ENCODE measurements at regions not wholly inside any gene's neighbourhood (a gene's known extent, or its start where the extent isn't known, plus 50 kb on each side); places are given as distances from the start of the nearest gene placed in this dataset.

DNA sequence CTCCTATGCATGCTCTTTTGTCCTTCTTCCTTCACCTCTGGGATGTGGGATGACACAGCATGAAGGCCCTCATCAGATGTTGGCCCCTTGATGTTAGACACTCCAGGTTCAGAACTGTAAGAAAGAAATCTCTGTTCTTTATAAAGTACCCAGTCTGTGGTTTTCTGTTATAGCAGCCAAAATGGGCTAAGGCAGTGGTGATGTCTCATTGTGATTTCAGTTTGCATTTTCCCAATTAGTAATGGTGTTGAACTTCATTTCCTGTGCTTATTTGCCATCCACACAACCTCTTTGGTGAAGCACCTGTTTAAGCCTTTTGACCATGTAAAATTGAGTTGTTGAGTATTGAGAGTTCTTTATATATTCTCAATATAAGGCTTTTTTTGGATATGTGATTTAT, 129.3 kb upstream of the C1orf174 start:
- TF ChIP-seq NFRKB (IDR thresholded peaks at IDR 0.05) (no peak), FOXK2 (IDR thresholded peaks at IDR 0.05) (no peak), BHLHE40 (IDR thresholded peaks at IDR 0.05; ENCODE audit: borderline replicate concordance) (no peak), FOXM1 (IDR thresholded peaks at IDR 0.05; ENCODE audit: borderline replicate concordance) (no peak), SP1 (IDR thresholded peaks at IDR 0.05) (no peak), ELF4 (IDR thresholded peaks at IDR 0.05) (no peak), FOXA1 (IDR thresholded peaks at IDR 0.05) (no peak), SUZ12 (IDR thresholded peaks at IDR 0.05) (no peak), ZNF384 (IDR thresholded peaks at IDR 0.05) (no peak), TARDBP (IDR thresholded peaks at IDR 0.05) (no peak), ARNT (IDR thresholded peaks at IDR 0.05) (no peak), LEF1 (IDR thresholded peaks at IDR 0.05; ENCODE audit: borderline replicate concordance) (no peak), CTBP1 (IDR thresholded peaks at IDR 0.05; ENCODE audit: borderline replicate concordance) (no peak)
- TF ChIP-seq, protein P1, sequence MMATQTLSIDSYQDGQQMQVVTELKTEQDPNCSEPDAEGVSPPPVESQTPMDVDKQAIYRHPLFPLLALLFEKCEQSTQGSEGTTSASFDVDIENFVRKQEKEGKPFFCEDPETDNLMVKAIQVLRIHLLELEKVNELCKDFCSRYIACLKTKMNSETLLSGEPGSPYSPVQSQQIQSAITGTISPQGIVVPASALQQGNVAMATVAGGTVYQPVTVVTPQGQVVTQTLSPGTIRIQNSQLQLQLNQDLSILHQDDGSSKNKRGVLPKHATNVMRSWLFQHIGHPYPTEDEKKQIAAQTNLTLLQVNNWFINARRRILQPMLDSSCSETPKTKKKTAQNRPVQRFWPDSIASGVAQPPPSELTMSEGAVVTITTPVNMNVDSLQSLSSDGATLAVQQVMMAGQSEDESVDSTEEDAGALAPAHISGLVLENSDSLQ (IDR thresholded peaks at IDR 0.05) = no peak
